HL-60 (cell line): ENCODE measurements at regions not wholly inside any gene's neighbourhood (a gene's known extent, or its start where the extent isn't known, plus 50 kb on each side); places are given as distances from the start of the nearest gene placed in this dataset.

ENCODE experiments used
- DNase-seq, 2 experiments: peaks; one replicate each; pipeline ENCODE4 v3.0.0-alpha.2; 2010 to 2020; ENCODE audit warnings: low read depth in 1 of 2, low spot score in 1 of 2
- H3K27ac ChIP-seq: fragments of 250-450 bp; sonication (Bioruptor Pico); replicated peaks from 2 replicates; pipeline ENCODE4 v1.5.1; 2020; ENCODE audit warnings: mild to moderate bottlenecking, moderate library complexity
- H3K27me3 ChIP-seq: fragments of 250-450 bp; sonication (Bioruptor Pico); 2 replicates; pipeline ENCODE4 v1.5.1; 2021; ENCODE audit warnings: mild to moderate bottlenecking, moderate library complexity; ENCODE audit not compliant: insufficient read depth, poor library complexity, severe bottlenecking
- H3K4me3 ChIP-seq: replicated peaks from 2 replicates; pipeline ENCODE4 v1.5.1; 2011; ENCODE audit warnings: mild to moderate bottlenecking, control low read depth, low read length; ENCODE audit not compliant: insufficient read depth
- GABPA ChIP-seq: IDR thresholded peaks from 2 replicates; pipeline ENCODE4 v1.6.1; 2012; ENCODE audit warnings: low read depth
- POLR2AphosphoS5 ChIP-seq: IDR thresholded peaks from 2 replicates; pipeline ENCODE4 v1.6.1; 2012; ENCODE audit warnings: low read depth
- SPI1 ChIP-seq: IDR thresholded peaks from 2 replicates; pipeline ENCODE4 v1.6.1; 2012; ENCODE audit warnings: low read depth, mild to moderate bottlenecking, borderline replicate concordance
- TF ChIP-seq, protein P1 (sequence below): IDR thresholded peaks from one replicate; pipeline ENCODE4 v1.5.1; 2011; ENCODE audit warnings: low read length, control low read depth, inconsistent platforms; ENCODE audit not compliant: insufficient read depth
- TF ChIP-seq, protein P2 (sequence below): IDR thresholded peaks from 2 replicates; pipeline ENCODE4 v1.6.1; 2012; ENCODE audit warnings: low read depth; ENCODE audit not compliant: insufficient replicate concordance

DNA sequence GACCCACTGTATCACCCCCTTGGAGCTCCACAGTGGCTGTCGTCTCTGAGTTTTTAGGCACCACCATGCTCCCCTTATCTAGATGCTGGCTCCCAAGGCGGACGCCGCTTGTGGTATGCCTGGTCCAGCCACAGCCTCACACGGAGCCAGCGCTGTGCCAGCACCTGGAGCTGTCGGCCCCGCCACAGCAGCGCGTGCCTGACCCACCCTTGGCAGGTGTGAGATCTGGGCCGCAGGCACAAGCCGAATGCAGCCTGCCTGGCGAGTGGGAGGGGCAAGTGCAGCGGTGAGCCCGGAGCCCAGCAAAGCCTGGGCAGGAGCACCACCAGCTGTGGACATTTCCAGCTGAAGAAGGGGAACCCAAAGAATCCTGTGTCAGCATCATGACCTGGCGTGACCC lies 91.9 kb upstream of the BACE2 start:
- TF ChIP-seq, protein P1, sequence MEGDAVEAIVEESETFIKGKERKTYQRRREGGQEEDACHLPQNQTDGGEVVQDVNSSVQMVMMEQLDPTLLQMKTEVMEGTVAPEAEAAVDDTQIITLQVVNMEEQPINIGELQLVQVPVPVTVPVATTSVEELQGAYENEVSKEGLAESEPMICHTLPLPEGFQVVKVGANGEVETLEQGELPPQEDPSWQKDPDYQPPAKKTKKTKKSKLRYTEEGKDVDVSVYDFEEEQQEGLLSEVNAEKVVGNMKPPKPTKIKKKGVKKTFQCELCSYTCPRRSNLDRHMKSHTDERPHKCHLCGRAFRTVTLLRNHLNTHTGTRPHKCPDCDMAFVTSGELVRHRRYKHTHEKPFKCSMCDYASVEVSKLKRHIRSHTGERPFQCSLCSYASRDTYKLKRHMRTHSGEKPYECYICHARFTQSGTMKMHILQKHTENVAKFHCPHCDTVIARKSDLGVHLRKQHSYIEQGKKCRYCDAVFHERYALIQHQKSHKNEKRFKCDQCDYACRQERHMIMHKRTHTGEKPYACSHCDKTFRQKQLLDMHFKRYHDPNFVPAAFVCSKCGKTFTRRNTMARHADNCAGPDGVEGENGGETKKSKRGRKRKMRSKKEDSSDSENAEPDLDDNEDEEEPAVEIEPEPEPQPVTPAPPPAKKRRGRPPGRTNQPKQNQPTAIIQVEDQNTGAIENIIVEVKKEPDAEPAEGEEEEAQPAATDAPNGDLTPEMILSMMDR, result no peak
- TF ChIP-seq SPI1 (no peak), GABPA (no peak), POLR2AphosphoS5 (no peak)
- TF ChIP-seq, protein P2, sequence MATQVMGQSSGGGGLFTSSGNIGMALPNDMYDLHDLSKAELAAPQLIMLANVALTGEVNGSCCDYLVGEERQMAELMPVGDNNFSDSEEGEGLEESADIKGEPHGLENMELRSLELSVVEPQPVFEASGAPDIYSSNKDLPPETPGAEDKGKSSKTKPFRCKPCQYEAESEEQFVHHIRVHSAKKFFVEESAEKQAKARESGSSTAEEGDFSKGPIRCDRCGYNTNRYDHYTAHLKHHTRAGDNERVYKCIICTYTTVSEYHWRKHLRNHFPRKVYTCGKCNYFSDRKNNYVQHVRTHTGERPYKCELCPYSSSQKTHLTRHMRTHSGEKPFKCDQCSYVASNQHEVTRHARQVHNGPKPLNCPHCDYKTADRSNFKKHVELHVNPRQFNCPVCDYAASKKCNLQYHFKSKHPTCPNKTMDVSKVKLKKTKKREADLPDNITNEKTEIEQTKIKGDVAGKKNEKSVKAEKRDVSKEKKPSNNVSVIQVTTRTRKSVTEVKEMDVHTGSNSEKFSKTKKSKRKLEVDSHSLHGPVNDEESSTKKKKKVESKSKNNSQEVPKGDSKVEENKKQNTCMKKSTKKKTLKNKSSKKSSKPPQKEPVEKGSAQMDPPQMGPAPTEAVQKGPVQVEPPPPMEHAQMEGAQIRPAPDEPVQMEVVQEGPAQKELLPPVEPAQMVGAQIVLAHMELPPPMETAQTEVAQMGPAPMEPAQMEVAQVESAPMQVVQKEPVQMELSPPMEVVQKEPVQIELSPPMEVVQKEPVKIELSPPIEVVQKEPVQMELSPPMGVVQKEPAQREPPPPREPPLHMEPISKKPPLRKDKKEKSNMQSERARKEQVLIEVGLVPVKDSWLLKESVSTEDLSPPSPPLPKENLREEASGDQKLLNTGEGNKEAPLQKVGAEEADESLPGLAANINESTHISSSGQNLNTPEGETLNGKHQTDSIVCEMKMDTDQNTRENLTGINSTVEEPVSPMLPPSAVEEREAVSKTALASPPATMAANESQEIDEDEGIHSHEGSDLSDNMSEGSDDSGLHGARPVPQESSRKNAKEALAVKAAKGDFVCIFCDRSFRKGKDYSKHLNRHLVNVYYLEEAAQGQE, result no peak
- no peak for DNase-seq
- Histone ChIP-seq H3K27me3 (no peaks in the 10 kb centered on the region), H3K4me3 (no peak overlapping the region), H3K27ac (no peak overlapping the region)

DNA sequence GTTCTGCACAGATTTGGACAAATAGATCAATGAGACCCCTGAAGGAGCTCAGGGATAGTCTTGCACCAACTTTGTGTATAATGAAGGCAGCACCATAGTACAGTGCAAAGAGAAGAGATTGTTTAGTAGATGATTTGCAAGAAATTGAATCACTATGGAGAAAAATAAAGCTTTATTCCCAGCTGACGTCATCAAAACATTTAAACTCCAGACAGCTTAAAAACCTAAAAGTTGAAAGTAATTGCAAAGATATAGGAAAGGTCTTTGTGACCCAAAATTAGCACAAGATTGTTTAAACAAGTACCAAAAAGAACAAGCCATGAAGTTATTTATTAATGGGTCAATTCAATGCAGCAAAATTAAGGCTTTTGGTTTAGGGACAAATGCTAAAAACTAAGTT lies 88.8 kb upstream of the BACE2 start:
- Histone ChIP-seq H3K4me3 (no peak overlapping the region), H3K27ac (no peak overlapping the region), H3K27me3 (no peaks in the 10 kb centered on the region)
- DNase-seq, result no peak
- TF ChIP-seq SPI1 (no peak), GABPA (no peak)
- TF ChIP-seq, protein P1, result no peak

DNA sequence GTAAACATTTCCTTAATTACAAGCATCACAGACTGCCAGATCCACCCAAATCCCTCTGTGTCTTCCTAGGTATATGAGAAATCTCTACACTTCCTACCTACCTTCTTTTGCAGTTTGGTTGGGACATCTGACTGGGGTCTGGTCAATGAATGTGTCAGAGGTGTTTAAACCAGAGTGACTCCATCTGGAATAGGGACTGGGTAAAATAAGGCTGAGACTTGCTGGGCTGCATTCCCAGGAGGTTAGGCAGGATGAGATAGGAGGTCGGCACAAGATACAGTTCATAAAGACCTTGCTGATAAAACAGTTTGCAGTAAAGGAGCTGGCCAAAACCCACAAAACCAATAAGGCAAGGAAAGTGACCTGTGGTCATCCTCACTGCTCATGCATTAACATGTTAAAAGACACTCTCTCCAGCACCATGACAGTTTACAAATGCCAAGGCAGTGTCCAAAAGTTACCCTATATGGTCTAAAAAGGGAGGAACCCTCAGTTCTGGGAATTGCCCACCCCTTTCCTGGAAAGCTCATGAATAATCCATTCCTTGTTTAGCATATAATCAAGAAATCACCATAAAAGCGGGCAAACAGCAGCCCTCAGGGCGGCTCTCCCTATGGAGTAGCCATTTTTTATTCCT lies 87.4 kb upstream of the BACE2 start:
- H3K27ac ChIP-seq, result no peak overlapping the region
- TF ChIP-seq SPI1, result no peak
- TF ChIP-seq, protein P2, result no peak
- TF ChIP-seq POLR2AphosphoS5, result no peak
- TF ChIP-seq, protein P1, result no peak
- no peak for TF ChIP-seq GABPA
- H3K4me3 ChIP-seq, result no peak overlapping the region
- no peak for DNase-seq
- H3K27me3 ChIP-seq, result no peaks in the 10 kb centered on the region

DNA sequence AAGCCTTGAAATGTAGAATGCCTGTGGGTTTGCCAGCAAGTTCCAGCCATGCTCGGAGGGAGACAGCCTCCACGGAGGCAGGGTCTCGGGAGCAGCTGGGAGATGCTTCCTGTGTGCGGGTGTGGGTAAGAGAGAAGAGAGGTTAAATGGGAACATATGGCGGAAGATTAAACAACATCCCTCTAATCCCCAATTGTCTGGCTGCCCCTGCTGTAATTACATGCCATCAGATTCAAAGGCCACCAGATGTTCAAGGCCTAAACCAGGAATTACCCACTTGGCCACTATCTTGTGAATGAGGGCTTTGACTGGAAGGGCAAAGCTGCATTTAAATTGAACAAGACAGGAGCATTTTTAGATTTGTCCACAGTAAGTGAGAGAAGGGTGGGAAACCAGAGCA lies 81.4 kb upstream of the BACE2 start:
- DNase-seq, result no peak
- Histone ChIP-seq H3K27me3 (peaks cover 2% of the 10 kb centered on the region), H3K27ac (no peak overlapping the region), H3K4me3 (no peak overlapping the region)
- TF ChIP-seq, protein P1, result no peak
- TF ChIP-seq, protein P2, result no peak
- TF ChIP-seq SPI1, result no peak
- no peak for TF ChIP-seq POLR2AphosphoS5
